HFFc6 (cell line): ENCODE measurements at regions not wholly inside any gene's neighbourhood (a gene's known extent, or its start where the extent isn't known, plus 50 kb on each side); places are given as distances from the start of the nearest gene placed in this dataset.

Source experiments
- DNase-seq: peaks from one replicate; pipeline ENCODE4 v3.0.0-alpha.2; 2018
- H3K27ac Mint-ChIP-seq: 2 replicates; pipeline ENCODE4 v1.8.0; 2020; ENCODE audit warnings: mild to moderate bottlenecking, mixed read lengths
- H3K27me3 Mint-ChIP-seq: 2 replicates; pipeline ENCODE4 v1.8.0; 2021; ENCODE audit warnings: mild to moderate bottlenecking, moderate library complexity, mixed read lengths; ENCODE audit not compliant: insufficient read depth
- H3K36me3 Mint-ChIP-seq: 2 replicates; pipeline ENCODE4 v1.8.0; 2021; ENCODE audit warnings: low read depth, mixed read lengths
- H3K4me1 Mint-ChIP-seq: 2 replicates; pipeline ENCODE4 v1.8.0; 2020; ENCODE audit warnings: low read depth, mixed read lengths
- H3K4me3 Mint-ChIP-seq: 2 replicates; pipeline ENCODE4 v1.8.0; 2020; ENCODE audit warnings: mild to moderate bottlenecking, moderate library complexity, mixed read lengths
- H3K9me3 Mint-ChIP-seq: 2 replicates; pipeline ENCODE4 v1.8.0; 2020; ENCODE audit warnings: mild to moderate bottlenecking, mixed read lengths
- CTCF ChIP-seq: fragments of 200-600 bp; sonication (generic); IDR thresholded peaks from 2 replicates; pipeline ENCODE4 v1.5.0; 2021; ENCODE audit warnings: antibody characterized with exemption, mild to moderate bottlenecking

- H3K27ac Mint-ChIP-seq = no peak overlapping the region
- no peak for TF ChIP-seq CTCF
- no peaks in the 10 kb centered on the region; the same call in 1 of the 2 replicates for H3K27me3 Mint-ChIP-seq
- H3K4me1 Mint-ChIP-seq = no peaks in the 10 kb centered on the region
- DNase-seq = no peak
- H3K36me3 Mint-ChIP-seq = no peaks in the 10 kb centered on the region; the same call in 1 of the 2 replicates
- no peak overlapping the region for H3K4me3 Mint-ChIP-seq
- H3K9me3 Mint-ChIP-seq = peaks cover 44% of the 10 kb centered on the region
Measured at GRCh38 chr18:44410740-44411139, 269.9 kb upstream of the SETBP1 start.

- Mint-ChIP-seq H3K4me1 (no peaks in the 10 kb centered on the region), H3K27me3 (no peaks in the 10 kb centered on the region; the same call in 1 of the 2 replicates), H3K4me3 (no peak overlapping the region), H3K27ac (no peak overlapping the region), H3K9me3 (peaks cover 44% of the 10 kb centered on the region), H3K36me3 (no peaks in the 10 kb centered on the region; the same call in 1 of the 2 replicates)
- no peak for TF ChIP-seq CTCF
- no peak for DNase-seq
Measured at GRCh38 chr18:44411262-44411905, 269.3 kb upstream of the SETBP1 start.

GRCh38 chr18:44411976-44412375 lies 268.7 kb upstream of the SETBP1 start:
- Mint-ChIP-seq H3K27ac (no peak overlapping the region), H3K36me3 (no peaks in the 10 kb centered on the region; the same call in 1 of the 2 replicates), H3K9me3 (peaks cover 40% of the 10 kb centered on the region), H3K4me3 (no peak overlapping the region), H3K27me3 (no peaks in the 10 kb centered on the region; the same call in 1 of the 2 replicates), H3K4me1 (no peaks in the 10 kb centered on the region)
- no peak for TF ChIP-seq CTCF
- DNase-seq = no peak

GRCh38 chr18:44423814-44424644 lies 256.7 kb upstream of the SETBP1 start:
- TF ChIP-seq CTCF = no peak
- no peak overlapping the region for H3K4me3 Mint-ChIP-seq
- H3K9me3 Mint-ChIP-seq = peaks cover 26% of the 10 kb centered on the region
- no peaks in the 10 kb centered on the region for H3K4me1 Mint-ChIP-seq
- no peaks in the 10 kb centered on the region for H3K27me3 Mint-ChIP-seq
- DNase-seq = no peak
- H3K27ac Mint-ChIP-seq = no peak overlapping the region
- H3K36me3 Mint-ChIP-seq = no peaks in the 10 kb centered on the region

GRCh38 chr18:44424645-44425035 lies 256.0 kb upstream of the SETBP1 start:
- Mint-ChIP-seq H3K27me3 (no peaks in the 10 kb centered on the region), H3K4me1 (no peaks in the 10 kb centered on the region), H3K36me3 (no peaks in the 10 kb centered on the region), H3K4me3 (no peak overlapping the region), H3K9me3 (peaks cover 26% of the 10 kb centered on the region), H3K27ac (no peak overlapping the region)
- DNase-seq = no peak
- TF ChIP-seq CTCF = no peak
